Mesothelial cell of epicardium (in vitro differentiated cells): ENCODE measurements at regions not wholly inside any gene's neighbourhood (a gene's known extent, or its start where the extent isn't known, plus 50 kb on each side); places are given as distances from the start of the nearest gene placed in this dataset.

Experiments used
- DNase-seq, 2 experiments: peaks; one replicate each; pipeline ENCODE4 v3.0.0; 2021; ENCODE audit warnings: low spot score in 2 of 2; ENCODE audit not compliant: unreplicated experiment in 2 of 2
- H3K27ac Mint-ChIP-seq: 2 replicates; pipeline ENCODE4 v1.8.0; 2021; ENCODE audit warnings: mixed read lengths
- H3K27me3 Mint-ChIP-seq: 2 replicates; pipeline ENCODE4 v1.8.0; 2021; ENCODE audit warnings: low read depth, mixed read lengths
- H3K36me3 Mint-ChIP-seq: 2 replicates; pipeline ENCODE4 v1.8.0; 2021; ENCODE audit warnings: mixed read lengths
- H3K4me1 Mint-ChIP-seq: 2 replicates; pipeline ENCODE4 v1.8.0; 2021; ENCODE audit warnings: mixed read lengths
- H3K4me3 Mint-ChIP-seq: 2 replicates; pipeline ENCODE4 v1.8.0; 2021; ENCODE audit warnings: mild to moderate bottlenecking, moderate library complexity, mixed read lengths
- H3K9me3 Mint-ChIP-seq: 2 replicates; pipeline ENCODE4 v1.8.0; 2021; ENCODE audit warnings: mixed read lengths
- TF ChIP-seq, protein P1 (sequence below): fragments of 200-600 bp; sonication (generic); IDR thresholded peaks from one replicate; pipeline ENCODE4 v1.5.0; 2021; ENCODE audit warnings: antibody characterized with exemption; ENCODE audit not compliant: unreplicated experiment

DNA sequence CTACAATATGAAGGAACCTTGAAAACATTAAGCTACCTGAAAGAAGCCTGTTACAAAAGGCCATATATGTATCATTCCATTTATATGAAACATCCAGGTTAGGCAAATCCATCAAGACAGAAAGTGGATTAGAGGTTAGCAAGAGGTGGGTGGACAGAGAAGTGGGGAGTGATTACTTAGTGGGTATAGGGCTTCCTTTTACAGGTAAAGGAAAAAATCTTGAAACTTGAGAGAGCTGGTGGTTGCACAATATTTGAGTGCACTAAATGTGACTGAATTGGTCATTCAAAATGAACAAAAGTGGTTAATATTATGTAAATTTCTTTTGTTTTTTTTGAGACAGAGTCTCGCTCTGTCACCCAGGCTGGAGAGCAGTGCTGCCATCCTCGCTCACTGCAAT lies 119.4 kb upstream of the KIF5B start:
- Mint-ChIP-seq H3K27ac (no peak overlapping the region), H3K9me3 (no peaks in the 10 kb centered on the region), H3K36me3 (no peaks in the 10 kb centered on the region), H3K4me3 (no peak overlapping the region), H3K4me1 (peaks cover 14% of the 10 kb centered on the region), H3K27me3 (no peaks in the 10 kb centered on the region)
- TF ChIP-seq, protein P1, sequence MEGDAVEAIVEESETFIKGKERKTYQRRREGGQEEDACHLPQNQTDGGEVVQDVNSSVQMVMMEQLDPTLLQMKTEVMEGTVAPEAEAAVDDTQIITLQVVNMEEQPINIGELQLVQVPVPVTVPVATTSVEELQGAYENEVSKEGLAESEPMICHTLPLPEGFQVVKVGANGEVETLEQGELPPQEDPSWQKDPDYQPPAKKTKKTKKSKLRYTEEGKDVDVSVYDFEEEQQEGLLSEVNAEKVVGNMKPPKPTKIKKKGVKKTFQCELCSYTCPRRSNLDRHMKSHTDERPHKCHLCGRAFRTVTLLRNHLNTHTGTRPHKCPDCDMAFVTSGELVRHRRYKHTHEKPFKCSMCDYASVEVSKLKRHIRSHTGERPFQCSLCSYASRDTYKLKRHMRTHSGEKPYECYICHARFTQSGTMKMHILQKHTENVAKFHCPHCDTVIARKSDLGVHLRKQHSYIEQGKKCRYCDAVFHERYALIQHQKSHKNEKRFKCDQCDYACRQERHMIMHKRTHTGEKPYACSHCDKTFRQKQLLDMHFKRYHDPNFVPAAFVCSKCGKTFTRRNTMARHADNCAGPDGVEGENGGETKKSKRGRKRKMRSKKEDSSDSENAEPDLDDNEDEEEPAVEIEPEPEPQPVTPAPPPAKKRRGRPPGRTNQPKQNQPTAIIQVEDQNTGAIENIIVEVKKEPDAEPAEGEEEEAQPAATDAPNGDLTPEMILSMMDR: no peak
- DNase-seq: no peak

DNA sequence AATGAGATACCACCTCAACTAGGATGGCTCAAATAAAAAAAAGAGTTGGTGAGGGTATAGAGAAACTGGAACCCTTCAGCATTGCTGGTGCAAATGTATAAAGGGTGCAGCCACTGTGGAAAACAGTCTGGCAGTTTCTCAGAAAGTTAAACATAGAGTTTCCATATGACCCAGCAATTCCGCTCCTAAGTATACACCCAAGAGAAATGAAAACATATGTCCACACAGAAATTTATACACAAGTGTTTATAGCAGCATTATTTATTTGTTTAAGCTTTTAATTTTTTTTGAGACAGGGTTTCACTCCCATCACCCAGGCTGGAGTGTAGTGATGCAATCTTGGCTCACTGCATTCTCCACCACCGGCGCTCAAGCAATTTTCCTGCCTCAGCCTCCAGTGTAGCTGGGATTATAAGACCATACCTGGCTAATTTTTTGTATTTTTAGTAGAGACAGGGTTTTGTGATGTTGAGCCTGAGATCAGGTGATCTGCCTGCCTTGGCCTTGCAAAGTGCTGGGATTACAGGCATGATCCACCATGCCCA lies 118.2 kb upstream of the KIF5B start:
- Mint-ChIP-seq H3K36me3 (no peaks in the 10 kb centered on the region), H3K4me1 (peaks cover 7% of the 10 kb centered on the region), H3K27me3 (no peaks in the 10 kb centered on the region), H3K9me3 (no peaks in the 10 kb centered on the region), H3K27ac (no peak overlapping the region), H3K4me3 (no peak overlapping the region)
- DNase-seq: no peak
- TF ChIP-seq, protein P1: no peak

DNA sequence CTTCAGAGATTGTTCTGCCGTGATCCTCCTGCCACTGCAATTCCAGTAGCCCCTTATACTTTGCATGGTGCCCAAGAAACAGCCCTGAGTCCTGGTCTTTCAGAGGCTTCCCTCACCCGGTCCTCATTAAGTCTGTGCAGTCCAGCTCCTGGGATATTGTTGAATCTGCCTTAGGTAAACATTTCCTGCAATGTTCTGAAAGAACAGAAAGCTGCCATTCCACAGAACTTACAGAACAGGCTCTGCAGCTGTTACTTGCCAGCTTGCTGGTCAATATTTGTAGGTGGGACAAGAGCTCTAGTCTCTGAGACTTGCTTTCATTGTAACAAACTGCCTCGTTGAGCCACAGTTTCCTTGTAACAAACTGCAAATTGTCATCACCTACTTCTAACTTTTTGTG lies 115.0 kb upstream of the KIF5B start:
- peaks cover 7% of the 10 kb centered on the region for H3K4me1 Mint-ChIP-seq
- no peak for DNase-seq
- H3K36me3 Mint-ChIP-seq: no peaks in the 10 kb centered on the region
- H3K4me3 Mint-ChIP-seq: no peak overlapping the region
- H3K9me3 Mint-ChIP-seq: no peaks in the 10 kb centered on the region
- TF ChIP-seq, protein P1: no peak
- no peaks in the 10 kb centered on the region for H3K27me3 Mint-ChIP-seq
- H3K27ac Mint-ChIP-seq: no peak overlapping the region

DNA sequence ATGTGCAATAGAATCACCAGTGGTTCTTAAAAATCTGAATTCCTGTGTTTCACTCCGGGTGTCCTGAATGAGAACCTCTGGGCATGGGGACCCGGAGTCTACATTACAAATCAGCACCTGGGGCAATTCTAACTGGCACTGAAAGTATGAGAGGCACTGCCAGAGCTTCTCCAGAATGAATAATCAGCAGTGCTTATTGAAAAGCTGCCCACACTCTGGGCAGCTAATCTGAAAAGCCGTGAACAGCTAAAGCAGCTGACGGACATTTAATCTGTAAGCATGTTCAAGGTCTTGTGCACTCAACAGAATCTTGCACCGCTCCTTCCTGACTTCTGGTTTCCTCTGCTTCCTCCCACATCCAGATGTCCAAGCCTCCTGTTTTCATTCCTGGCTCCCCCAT lies 113.3 kb upstream of the KIF5B start:
- TF ChIP-seq, protein P1: no peak
- H3K27me3 Mint-ChIP-seq: no peaks in the 10 kb centered on the region
- peaks cover 7% of the 10 kb centered on the region for H3K4me1 Mint-ChIP-seq
- H3K4me3 Mint-ChIP-seq: no peak overlapping the region
- no peak overlapping the region for H3K27ac Mint-ChIP-seq
- DNase-seq: no peak
- H3K9me3 Mint-ChIP-seq: no peaks in the 10 kb centered on the region
- no peaks in the 10 kb centered on the region for H3K36me3 Mint-ChIP-seq

DNA sequence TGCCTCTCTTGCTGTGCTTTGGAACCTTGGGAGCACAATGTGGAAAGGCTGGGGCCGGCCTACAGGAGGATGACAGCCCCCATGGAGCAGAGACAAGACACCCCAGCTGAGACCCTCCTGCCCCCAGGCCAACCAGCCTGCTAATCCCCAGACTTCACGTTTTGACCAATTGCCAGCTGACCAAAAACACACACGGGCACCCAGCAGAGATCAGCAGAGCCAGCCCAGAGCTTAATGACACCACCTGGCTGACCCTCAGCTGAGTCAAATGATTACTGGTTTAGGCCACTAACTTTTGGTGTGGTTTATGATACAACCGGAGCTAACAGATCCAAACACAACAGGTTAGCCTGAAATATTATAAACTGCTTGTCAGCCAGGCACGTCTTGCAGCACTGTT lies 111.2 kb upstream of the KIF5B start:
- TF ChIP-seq, protein P1: no peak
- H3K4me3 Mint-ChIP-seq: no peak overlapping the region
- DNase-seq: no peak
- H3K9me3 Mint-ChIP-seq: no peaks in the 10 kb centered on the region
- H3K4me1 Mint-ChIP-seq: peaks cover 7% of the 10 kb centered on the region
- H3K27me3 Mint-ChIP-seq: no peaks in the 10 kb centered on the region
- H3K36me3 Mint-ChIP-seq: no peaks in the 10 kb centered on the region
- no peak overlapping the region for H3K27ac Mint-ChIP-seq

DNA sequence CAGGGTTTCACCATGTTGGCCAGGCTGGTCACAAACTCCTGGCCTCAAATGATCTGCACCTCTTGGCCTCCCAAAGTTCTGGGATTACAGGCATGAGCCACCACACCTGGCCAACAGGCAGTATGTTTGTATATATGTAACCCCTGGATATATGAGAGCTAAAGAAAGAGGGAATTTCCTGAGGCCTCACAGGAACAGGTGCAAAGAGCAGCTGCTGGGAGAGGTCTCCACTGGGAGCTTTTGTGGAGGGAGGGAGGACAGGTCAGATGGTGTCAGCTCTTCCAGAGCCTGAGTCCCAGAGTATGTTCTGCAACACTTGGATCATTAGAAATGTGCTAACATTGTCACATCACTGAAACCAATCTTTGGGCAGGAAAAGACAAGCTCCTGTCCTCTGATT lies 110.1 kb upstream of the KIF5B start:
- no peak overlapping the region for H3K4me3 Mint-ChIP-seq
- peaks cover 7% of the 10 kb centered on the region for H3K4me1 Mint-ChIP-seq
- H3K36me3 Mint-ChIP-seq: no peaks in the 10 kb centered on the region
- H3K27ac Mint-ChIP-seq: no peak overlapping the region
- TF ChIP-seq, protein P1: no peak
- no peaks in the 10 kb centered on the region for H3K27me3 Mint-ChIP-seq
- no peak for DNase-seq
- H3K9me3 Mint-ChIP-seq: no peaks in the 10 kb centered on the region
